HepG2 (cell line): ENCODE measurements at regions not wholly inside any gene's neighbourhood (a gene's known extent, or its start where the extent isn't known, plus 50 kb on each side); places are given as distances from the start of the nearest gene placed in this dataset.

Source experiments
- ATAC-seq: fragments of 200-7000 bp; cut with Tn5 transposase; 3 replicates; pipeline ENCODE4 v1.9.1; 2020; ENCODE audit warnings: mild to moderate bottlenecking, moderate library complexity
- BruUV-seq: library from RNA; stranded (reverse); fragments of 400-500 nt; replicated peaks from 2 replicates; lab custom pipeline; 2021; lab: Mats Ljungman, UMichigan
- CTCF ChIA-PET: fragments of 300-600 bp; formaldehyde crosslinking; extraction: SDS; loops from one replicate; lab custom pipeline; 2021; ENCODE audit warnings: low total read pairs, inconsistent platforms, low intra/inter-chr PET ratio; lab: Yijun Ruan, JAX
- POLR2A ChIA-PET: fragments of 350-600 bp; sonication (Branson Sonifier 250); formaldehyde crosslinking; loops from one replicate; lab custom pipeline; 2020; ENCODE audit warnings: antibody characterized with exemption, inconsistent platforms; lab: Yijun Ruan, JAX
- DNase-seq: peaks from one replicate; pipeline ENCODE4 v3.0.0-alpha.2; 2015; ENCODE audit warnings: low spot score
- FAIRE-seq: peaks from 3 replicates; lab custom pipeline; 2011; peaks lifted over from hg19 to GRCh38; lab: Jason Lieb, UNC
- H2AFZ ChIP-seq: one replicate; pipeline ENCODE4 v1.6.1; 2011; ENCODE audit warnings: low read length, inconsistent platforms
- H3K27ac ChIP-seq: fragments of 300-600 bp; 3 replicates; pipeline ENCODE4 v1.8.0; 2011; ENCODE audit warnings: mixed run types, mild to moderate bottlenecking, mixed read lengths, low read length, inconsistent platforms; ENCODE audit not compliant: insufficient read depth; ENCODE audit errors: extremely low read length
- H3K27me3 ChIP-seq, 2 experiments: fragments of 200-600 bp in 1 of 2; 2 replicates in 1 of 2; 3 replicates in 1 of 2; pipeline versions ENCODE4 v1.6.0 to v1.8.0; 2011; ENCODE audit warnings: low read length in 2 of 2, mild to moderate bottlenecking in 2 of 2, moderate library complexity in 2 of 2, inconsistent platforms in 1 of 2; ENCODE audit not compliant: insufficient read depth in 2 of 2, control insufficient read depth in 1 of 2
- H3K36me3 ChIP-seq, 2 experiments: fragments of 200-600 bp in 1 of 2; replicated peaks in 1 of 2; 2 replicates in 1 of 2; 3 replicates in 1 of 2; pipeline versions ENCODE4 v1.5.1 to v1.8.0; 2011; ENCODE audit warnings: low read length in 2 of 2, inconsistent platforms in 1 of 2; ENCODE audit not compliant: insufficient read depth in 2 of 2, control insufficient read depth in 1 of 2
- H3K4me1 ChIP-seq: 2 replicates; pipeline ENCODE4 v1.5.1; 2012; ENCODE audit warnings: low read length, inconsistent platforms; ENCODE audit not compliant: insufficient read depth
- H3K4me2 ChIP-seq: 2 replicates; pipeline ENCODE4 v1.6.0; 2011; ENCODE audit warnings: low read depth, low read length, inconsistent platforms
- H3K4me3 ChIP-seq, 3 experiments: fragments of 200-600 bp in 1 of 3; sonication (generic), shearing (Covaris generic) in 1 of 3; replicated peaks in 1 of 3; 2 replicates each; pipeline ENCODE4 v1.5.1; 2011 to 2016; ENCODE audit warnings: low read length in 3 of 3, inconsistent platforms in 2 of 3, low read depth in 2 of 3, mild to moderate bottlenecking in 2 of 3, control low read depth in 1 of 3, mixed read lengths in 1 of 3; ENCODE audit not compliant: insufficient read depth in 1 of 3
- H3K79me2 ChIP-seq: one replicate; pipeline ENCODE4 v1.6.1; 2011; ENCODE audit warnings: low read length, inconsistent platforms; ENCODE audit not compliant: insufficient read depth
- H3K9ac ChIP-seq: 2 replicates; pipeline ENCODE4 v1.6.0; 2011; ENCODE audit warnings: mild to moderate bottlenecking, low read depth, low read length, inconsistent platforms; ENCODE audit not compliant: insufficient read depth
- H3K9me3 ChIP-seq: 2 replicates; pipeline ENCODE4 v1.5.1; 2012; ENCODE audit warnings: mild to moderate bottlenecking, low read length
- H4K20me1 ChIP-seq: 2 replicates; pipeline ENCODE4 v1.6.0; 2011; ENCODE audit warnings: inconsistent platforms, mild to moderate bottlenecking, low read length, moderate library complexity; ENCODE audit not compliant: insufficient read depth
- ASH2L ChIP-seq: fragments of 300-600, 200-600 bp; sonication (generic); IDR thresholded peaks from 2 replicates; pipeline ENCODE4 v1.7.0; 2017; ENCODE audit warnings: low read depth, mild to moderate bottlenecking, moderate library complexity, mixed read lengths, low read length; ENCODE audit not compliant: insufficient read length
- ELF3 ChIP-seq: IDR thresholded peaks from 2 replicates; pipeline ENCODE4 v1.6.1; 2016; ENCODE audit warnings: missing genetic modification reagents, missing compliant biosample characterization
- MTF1 ChIP-seq: sonication (generic); formaldehyde crosslinking; IDR thresholded peaks from 2 replicates; pipeline ENCODE4 v1.5.0; 2020; ENCODE audit warnings: missing genetic modification reagents
- NAIF1 ChIP-seq: sonication (generic); formaldehyde crosslinking; IDR thresholded peaks from 2 replicates; pipeline ENCODE4 v1.5.0; 2020; ENCODE audit warnings: mild to moderate bottlenecking, missing genetic modification reagents, borderline replicate concordance
- RBAK ChIP-seq: sonication (generic); formaldehyde crosslinking; IDR thresholded peaks from 2 replicates; pipeline ENCODE4 v1.5.1; 2020; ENCODE audit warnings: mild to moderate bottlenecking, missing genetic modification reagents
- ZNF800 ChIP-seq: sonication (generic); formaldehyde crosslinking; IDR thresholded peaks from 2 replicates; pipeline ENCODE4 v1.4.0; 2020; ENCODE audit warnings: missing genetic modification reagents
- WGBS: methylation state at CpG from one replicate; pipeline ENCODE4 v1.1.6; 2017; ENCODE audit warnings: low lambda C conversion rate; 5-methylcytosine and 5-hydroxymethylcytosine counted together
- in situ Hi-C: cut with HindIII; loops from 2 replicates; pipeline ENCODE4 v1.10.0; 2017; ENCODE audit warnings: low pct_unique_long_range_greater_than_20kb; ENCODE audit not compliant: extremely low pct_ligation_motif_present
- intact Hi-C: fragments of 100-400 bp; cut with micrococcal nuclease; formaldehyde crosslinking; loops from one replicate; pipeline ENCODE4 v1.10.0; 2022; ENCODE audit not compliant: unreplicated experiment
- TF ChIP-seq, protein P1 (sequence below): sonication (generic); formaldehyde crosslinking; IDR thresholded peaks from 2 replicates; pipeline ENCODE4 v1.4.0; 2020; ENCODE audit warnings: missing genetic modification reagents, borderline replicate concordance
- TF ChIP-seq, protein P2 (sequence below): sonication (generic); formaldehyde crosslinking; IDR thresholded peaks from 2 replicates; pipeline ENCODE4 v1.8.1; 2023; ENCODE audit warnings: missing genetic modification reagents, mild to moderate bottlenecking, borderline replicate concordance
- TF ChIP-seq, protein P3 (sequence below): sonication (generic); formaldehyde crosslinking; IDR thresholded peaks from 2 replicates; pipeline ENCODE4 v1.5.0; 2020; ENCODE audit warnings: missing genetic modification reagents, mild to moderate bottlenecking, borderline replicate concordance

GRCh38 chr3:117252208-117252607 lies 542.6 kb downstream of the TUSC7 start:
- no peak for DNase-seq
- no TSS peak for BruUV-seq
- no peak overlapping the region for H3K4me3 ChIP-seq
- H3K36me3 ChIP-seq = no peaks in the 10 kb centered on the region
- TF ChIP-seq, protein P1, sequence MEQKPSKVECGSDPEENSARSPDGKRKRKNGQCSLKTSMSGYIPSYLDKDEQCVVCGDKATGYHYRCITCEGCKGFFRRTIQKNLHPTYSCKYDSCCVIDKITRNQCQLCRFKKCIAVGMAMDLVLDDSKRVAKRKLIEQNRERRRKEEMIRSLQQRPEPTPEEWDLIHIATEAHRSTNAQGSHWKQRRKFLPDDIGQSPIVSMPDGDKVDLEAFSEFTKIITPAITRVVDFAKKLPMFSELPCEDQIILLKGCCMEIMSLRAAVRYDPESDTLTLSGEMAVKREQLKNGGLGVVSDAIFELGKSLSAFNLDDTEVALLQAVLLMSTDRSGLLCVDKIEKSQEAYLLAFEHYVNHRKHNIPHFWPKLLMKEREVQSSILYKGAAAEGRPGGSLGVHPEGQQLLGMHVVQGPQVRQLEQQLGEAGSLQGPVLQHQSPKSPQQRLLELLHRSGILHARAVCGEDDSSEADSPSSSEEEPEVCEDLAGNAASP (CRISPR knock-in tag) = no peak
- TF ChIP-seq, protein P2, sequence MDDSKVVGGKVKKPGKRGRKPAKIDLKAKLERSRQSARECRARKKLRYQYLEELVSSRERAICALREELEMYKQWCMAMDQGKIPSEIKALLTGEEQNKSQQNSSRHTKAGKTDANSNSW = no peak
- no peak for TF ChIP-seq RBAK (CRISPR knock-in tag)
- TF ChIP-seq, protein P3, sequence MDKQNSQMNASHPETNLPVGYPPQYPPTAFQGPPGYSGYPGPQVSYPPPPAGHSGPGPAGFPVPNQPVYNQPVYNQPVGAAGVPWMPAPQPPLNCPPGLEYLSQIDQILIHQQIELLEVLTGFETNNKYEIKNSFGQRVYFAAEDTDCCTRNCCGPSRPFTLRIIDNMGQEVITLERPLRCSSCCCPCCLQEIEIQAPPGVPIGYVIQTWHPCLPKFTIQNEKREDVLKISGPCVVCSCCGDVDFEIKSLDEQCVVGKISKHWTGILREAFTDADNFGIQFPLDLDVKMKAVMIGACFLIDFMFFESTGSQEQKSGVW (CRISPR knock-in tag) = no peak
- no peak for TF ChIP-seq NAIF1 (CRISPR knock-in tag)
- TF ChIP-seq ELF3 = no peak
- no peak for TF ChIP-seq MTF1 (CRISPR knock-in tag)
- no peak for TF ChIP-seq ASH2L
- no peak for TF ChIP-seq ZNF800
- TF ChIP-seq, all 625 proteins: peak for 0
- intact Hi-C loops = no loop called here
- Histone ChIP-seq H3K9ac (no peak overlapping the region), H3K79me2 (no peaks in the 10 kb centered on the region), H3K4me1 (no peaks in the 10 kb centered on the region), H2AFZ (no peak overlapping the region), H4K20me1 (no peaks in the 10 kb centered on the region), H3K9me3 (no peaks in the 10 kb centered on the region), H3K4me2 (no peak overlapping the region), H3K27me3 (no peaks in the 10 kb centered on the region; a peak in 1 of 5 replicates), H3K27ac (no peak overlapping the region)
- in situ Hi-C loops = no loop called here
- ChIA-PET POLR2A (no interaction called here), CTCF (no interaction called here)
- ATAC-seq = no peak
- WGBS = 0% methylated on average over 2 of the region's 2 CpGs
- no peak for FAIRE-seq
